ENCODE measurements at regions not wholly inside any gene's neighbourhood (a gene's known extent, or its start where the extent isn't known, plus 50 kb on each side); places are given as distances from the start of the nearest gene placed in this dataset.

- TF ChIP-seq CTCF (IDR thresholded peaks at IDR 0.05; ENCODE audit: low read depth, low read length), result no peak
- DNase-seq (ENCODE audit: extremely low read depth, low read depth), result no peak
Measured at GRCh38 chr6:20313051-20313450, 88.6 kb upstream of the E2F3 start.

- DNase-seq (ENCODE audit: extremely low read depth, low read depth), result no peak
- TF ChIP-seq CTCF (IDR thresholded peaks at IDR 0.05; ENCODE audit: low read depth, low read length), result no peak
Measured at GRCh38 chr6:20313960-20314530, 87.6 kb upstream of the E2F3 start.

GRCh38 chr6:20314866-20315845, 86.5 kb upstream of the E2F3 start:
- no peak for DNase-seq (ENCODE audit: extremely low read depth, low read depth)
- TF ChIP-seq CTCF (IDR thresholded peaks at IDR 0.05; ENCODE audit: low read depth, low read length), result no peak

GRCh38 chr6:20317430-20317829, 84.2 kb upstream of the E2F3 start:
- no peak for DNase-seq (ENCODE audit: extremely low read depth, low read depth)
- no peak for TF ChIP-seq CTCF (IDR thresholded peaks at IDR 0.05; ENCODE audit: low read depth, low read length)

- no peak for TF ChIP-seq CTCF (IDR thresholded peaks at IDR 0.05; ENCODE audit: low read depth, low read length)
- DNase-seq (ENCODE audit: extremely low read depth, low read depth), result no peak
Measured at GRCh38 chr6:20318851-20319387, 82.8 kb upstream of the E2F3 start.

GRCh38 chr6:20319520-20320357, 81.9 kb upstream of the E2F3 start:
- DNase-seq (ENCODE audit: extremely low read depth, low read depth), result no peak
- no peak for TF ChIP-seq CTCF (IDR thresholded peaks at IDR 0.05; ENCODE audit: low read depth, low read length)

Data from AG09319 (cell line).